Activated CD4-positive, alpha-beta T cell treated with anti-CD3 and anti-CD28 coated beads, Interleukin-2, amount 50 U/mL, for 16 hours (primary cell): ENCODE measurements at regions not wholly inside any gene's neighbourhood (a gene's known extent, or its start where the extent isn't known, plus 50 kb on each side); places are given as distances from the start of the nearest gene placed in this dataset.
"Not testable (repeated sequence)": the region's sequence is repeated elsewhere in the genome, so short reads cannot be mapped to it uniquely, and the experiment has no call there.

Experiments used
- DNase-seq: peaks from one replicate; pipeline ENCODE4 v3.0.0-alpha.2; 2020

DNA sequence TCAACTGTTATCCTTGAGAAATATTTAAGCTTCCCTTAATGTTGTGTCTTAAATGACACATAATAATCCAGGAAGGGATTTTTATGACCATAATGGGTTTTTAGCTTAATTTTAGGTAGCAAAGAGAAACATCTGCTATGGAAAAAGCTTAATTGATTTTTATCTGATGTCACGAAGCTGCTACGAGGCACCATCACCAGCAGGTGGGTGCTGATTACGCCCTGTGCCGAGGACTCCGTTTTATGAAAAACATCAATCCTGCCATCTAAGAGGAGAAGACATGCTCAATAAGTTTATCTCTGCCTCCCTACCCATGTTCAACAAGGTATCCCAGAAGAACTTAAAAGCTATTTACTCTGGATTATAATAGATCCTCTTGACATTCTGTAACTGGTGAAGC lies 280.6 kb upstream of the ZFP42 start:
- DNase-seq: no peak

DNA sequence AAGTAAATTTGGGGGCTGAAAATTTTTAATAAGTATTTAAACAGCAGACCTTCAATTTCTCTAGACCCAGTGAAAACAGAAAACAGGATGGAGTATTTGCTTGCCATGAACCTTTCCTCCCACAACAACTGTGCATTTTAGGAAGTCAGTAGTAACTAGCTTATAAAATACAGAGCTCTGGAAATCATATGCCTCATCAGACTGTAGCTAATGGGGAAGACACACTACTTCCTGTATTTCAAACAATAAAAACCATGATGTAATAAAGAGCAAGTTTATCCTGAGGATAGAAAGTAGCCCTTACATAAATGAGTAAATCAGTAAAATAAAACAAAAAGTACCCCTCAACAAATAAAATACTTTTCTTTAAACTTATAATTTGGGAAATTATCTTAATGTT lies 280.1 kb upstream of the ZFP42 start:
- DNase-seq: no peak

DNA sequence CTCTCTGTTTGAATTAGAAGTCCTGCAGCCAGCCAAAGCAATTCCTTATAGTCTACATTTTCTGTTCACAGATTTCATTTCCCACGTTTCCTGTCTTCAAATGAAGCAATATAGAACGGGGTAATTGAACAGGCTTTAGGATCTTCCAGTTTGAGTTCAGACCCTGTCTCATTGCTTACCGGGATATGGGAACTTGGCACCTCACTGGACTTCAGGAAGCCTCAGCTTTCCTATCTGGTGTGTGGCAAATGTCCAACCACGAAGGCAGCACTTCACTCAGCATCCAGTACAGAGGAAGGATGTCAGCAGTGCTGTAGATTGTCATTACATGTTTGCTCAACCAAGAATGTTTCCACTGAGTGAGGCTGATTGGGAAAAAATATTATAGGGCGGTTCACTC lies 271.1 kb upstream of the ZFP42 start:
- DNase-seq: no peak

DNA sequence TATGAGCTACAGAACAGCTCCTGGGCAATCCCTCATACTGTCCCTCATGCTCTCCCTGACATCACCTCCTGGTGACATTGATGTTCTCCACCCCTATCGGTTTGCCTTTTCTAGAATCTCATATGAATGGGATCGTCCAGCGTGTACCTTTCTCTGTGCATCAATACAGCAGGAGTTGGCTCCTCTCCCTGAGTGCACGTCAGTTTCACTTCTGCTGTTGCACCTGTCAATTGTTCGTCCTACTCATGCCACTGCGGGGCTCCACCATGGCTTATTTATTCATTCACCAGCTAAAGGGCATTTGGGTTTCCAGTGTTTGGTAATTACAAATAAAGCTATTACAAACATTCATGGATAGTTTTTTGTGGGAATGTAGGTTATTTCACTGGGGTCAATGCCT lies 269.1 kb upstream of the ZFP42 start:
- DNase-seq: no peak

DNA sequence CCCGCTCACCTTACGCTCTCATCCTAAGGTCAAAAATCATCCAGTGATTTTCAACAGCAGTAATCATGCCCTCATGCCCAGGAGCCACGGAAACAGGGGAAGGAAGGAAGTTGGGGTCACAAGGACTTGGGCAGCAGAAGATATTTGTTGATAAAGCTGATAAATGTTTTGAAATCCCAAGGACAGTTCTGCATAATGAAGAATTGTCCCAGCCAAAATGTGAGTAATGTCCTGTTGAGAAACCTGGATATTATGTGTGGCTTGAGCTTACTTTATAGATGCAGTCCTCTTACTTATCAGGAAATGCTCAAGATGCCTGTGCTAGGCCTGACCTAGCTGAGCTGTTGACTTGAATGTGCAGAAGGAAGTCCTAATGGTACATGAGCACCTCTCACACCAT lies 263.0 kb upstream of the ZFP42 start:
- no peak for DNase-seq

DNA sequence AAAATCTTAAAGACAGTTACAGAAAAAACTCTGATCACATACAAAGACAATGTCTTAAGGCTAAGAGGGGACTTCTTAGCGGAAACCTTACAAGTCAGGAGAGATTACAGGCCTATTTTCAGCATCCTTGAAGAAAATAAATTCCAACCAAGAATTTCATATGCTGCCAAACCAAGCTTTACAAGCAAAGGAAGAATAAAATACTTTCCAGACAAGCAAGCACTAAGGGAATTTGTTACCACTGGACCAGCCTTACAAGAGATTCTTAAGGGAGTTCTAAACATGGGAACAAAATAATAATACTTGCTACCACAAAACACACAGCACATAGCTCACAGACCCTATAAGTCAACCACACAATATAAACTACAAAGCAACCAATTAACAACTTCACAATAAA lies 255.8 kb upstream of the ZFP42 start:
- no peak for DNase-seq

DNA sequence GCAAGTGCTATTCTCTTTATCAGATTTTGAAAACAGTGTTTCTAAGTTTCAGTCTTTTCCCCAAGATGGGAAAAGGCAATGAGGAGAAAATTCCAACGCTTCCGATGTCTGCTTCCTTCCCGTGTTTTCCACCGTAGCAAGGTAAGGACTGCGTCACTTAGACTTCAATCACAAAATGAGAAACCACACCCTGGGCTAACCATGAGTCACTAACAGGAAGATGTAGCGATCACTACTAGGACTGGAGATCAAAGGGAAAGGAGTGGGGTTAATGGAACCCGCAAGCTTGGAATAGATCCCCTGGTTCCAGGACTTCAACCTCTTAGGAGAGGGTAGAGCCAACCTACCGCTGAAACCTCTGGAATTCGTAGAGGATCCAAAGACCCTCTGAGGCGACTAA lies 250.7 kb upstream of the ZFP42 start:
- DNase-seq: no peak

DNA sequence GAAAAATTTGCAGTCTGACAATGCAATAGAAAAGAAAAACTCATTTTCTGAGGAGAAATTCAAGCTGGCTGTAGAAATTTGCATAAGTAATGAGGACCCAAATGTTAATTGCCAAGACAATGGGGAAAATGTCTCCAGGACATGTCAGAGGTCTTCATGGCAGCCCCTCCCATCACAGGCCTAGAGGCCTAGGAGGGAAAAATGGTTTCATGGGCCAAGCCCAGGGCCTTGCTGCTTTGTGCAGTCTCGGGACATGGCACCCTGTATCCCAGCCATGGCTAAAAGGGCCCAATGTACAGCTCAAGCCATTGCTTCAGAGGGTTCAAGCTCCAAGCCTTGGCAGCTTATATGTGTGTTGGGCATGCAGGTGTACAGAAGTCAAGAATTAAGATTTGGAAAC lies 244.9 kb upstream of the ZFP42 start:
- not testable (repeated sequence) for DNase-seq

DNA sequence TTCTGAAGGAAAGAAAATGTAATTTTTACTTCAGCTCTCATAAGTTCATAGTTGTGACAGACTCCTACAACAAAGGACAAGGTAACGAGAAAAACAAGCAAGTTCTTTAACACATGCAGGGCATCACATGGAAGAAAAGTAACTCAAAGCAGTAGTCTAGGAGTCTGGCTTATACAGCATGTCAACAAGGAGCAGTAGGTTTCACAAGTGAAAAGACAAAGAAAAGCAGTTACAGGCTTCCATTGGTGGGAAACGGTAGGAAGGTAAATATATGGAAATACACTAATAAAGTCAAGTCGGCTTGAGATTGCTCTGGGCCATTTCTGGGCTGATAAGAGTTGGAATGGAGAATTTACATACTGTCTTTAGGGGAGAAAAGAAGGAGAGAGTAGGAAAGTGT lies 228.4 kb upstream of the ZFP42 start:
- no peak for DNase-seq

DNA sequence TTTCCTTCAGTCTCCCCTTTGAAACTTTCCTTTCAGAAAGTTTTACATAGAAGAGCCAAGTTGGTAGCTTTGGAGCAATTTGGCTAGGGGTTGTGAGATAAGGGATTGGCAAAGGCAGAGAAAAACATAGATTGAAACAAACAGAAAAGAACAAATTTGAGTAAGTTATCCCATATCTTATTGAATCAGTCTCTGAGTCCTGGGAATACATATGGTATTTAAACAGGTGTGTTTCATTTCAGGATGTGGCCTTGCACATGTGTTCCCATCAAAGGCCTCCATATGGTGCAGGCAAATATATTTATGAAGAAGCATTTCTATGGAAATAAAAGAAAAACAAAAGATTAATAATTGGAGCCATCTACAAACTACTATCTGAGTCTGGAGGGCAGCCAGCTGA lies 227.9 kb upstream of the ZFP42 start:
- DNase-seq: no peak

DNA sequence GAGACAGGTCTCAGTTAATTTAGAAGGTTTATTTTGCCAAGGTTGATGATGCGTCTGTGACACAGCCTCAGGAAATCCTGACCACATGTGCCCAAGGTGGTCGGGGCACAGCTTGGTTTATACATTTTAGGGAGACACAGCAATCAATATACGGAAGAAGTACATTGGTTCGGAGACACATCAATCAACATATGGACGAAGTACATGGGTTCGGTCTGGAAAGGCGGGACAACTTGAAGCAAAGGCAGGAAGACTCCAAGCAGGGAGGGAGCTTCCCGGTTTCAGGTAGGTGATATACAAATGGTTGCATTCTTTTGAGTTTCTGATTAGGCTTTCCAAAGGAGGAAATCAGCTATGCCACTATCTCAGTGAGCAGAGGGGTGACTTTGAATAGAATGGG lies 225.2 kb upstream of the ZFP42 start:
- no peak for DNase-seq

DNA sequence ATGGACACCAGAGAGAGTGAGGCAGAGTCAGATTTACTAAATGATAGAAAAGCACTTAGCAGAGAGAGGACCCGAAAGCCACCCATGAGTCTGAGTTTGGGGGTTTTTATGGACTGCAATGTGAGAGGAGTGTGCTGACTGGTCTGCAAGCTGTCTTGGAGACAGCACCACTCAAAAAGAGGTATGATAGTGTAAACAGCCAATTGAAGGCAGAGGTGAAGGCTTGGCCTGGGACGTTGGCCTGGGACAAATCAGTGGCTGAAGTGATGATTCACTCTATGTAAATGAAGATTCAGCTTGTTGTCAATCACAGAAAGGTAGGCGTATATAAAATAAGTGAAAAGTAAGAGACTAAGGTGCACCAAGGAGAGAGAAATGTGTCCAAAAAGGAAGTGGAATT lies 217.6 kb upstream of the ZFP42 start:
- no peak for DNase-seq

DNA sequence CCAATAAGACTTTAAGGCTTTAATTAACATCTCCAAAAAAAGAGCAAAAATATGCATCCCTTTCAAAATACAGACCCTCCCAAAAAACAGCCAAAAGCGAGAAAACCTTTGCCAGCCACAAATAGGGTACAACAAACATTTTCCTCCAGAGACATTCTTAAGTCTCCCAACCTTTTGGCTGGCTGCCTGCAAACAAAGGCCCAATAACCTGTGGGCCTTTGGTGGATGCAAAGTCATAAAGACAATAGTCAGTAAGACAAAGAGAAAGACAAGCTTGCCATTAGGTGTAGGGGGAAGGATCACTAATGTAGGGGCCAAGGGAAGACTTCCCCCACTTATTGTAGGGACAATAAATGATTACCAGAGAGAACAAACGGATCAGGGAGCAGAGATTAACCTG lies 215.5 kb upstream of the ZFP42 start:
- DNase-seq: no peak

DNA sequence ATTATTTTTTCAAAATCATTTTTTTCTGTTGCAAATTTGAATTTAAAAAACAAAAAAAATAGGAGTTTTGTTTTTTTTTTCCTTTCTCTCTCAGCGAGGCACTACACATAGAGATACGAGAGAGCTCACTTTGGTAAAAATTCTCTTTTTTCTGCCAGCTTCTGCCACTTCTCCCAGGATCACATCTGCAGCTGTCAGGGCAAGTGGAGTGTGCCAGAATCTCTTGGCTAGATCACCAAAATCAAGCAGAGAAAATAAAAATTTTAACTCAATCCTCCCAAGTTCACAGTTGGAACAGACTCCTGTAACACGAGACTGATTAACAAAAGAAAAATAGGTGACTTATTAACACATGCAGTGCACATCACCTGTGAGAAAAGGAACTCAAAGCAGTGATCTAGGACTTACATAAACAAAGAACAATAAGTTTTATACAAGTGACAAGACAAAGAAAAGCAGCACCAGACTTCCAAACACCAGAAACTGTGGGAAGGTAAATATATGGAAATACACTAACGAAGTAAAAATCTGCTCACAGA lies 213.2 kb upstream of the ZFP42 start:
- DNase-seq: no peak

DNA sequence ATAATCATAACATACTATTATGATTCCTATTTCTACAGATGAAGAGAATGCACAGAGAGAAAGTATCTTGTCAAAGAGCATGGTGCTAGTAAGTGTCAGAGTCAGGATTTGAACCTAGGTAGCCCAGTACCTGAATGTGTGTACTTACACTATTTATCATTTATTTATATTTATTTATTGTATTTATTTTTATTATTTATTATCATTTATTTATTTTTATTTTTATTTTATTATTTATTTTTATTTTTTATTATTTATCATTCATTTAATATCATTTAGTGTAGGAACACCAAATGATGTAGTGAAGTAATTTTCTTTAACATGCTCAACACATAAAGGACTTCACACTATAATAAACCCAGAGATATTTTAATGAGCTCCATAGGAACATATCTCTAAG lies 209.4 kb upstream of the ZFP42 start:
- no peak for DNase-seq

DNA sequence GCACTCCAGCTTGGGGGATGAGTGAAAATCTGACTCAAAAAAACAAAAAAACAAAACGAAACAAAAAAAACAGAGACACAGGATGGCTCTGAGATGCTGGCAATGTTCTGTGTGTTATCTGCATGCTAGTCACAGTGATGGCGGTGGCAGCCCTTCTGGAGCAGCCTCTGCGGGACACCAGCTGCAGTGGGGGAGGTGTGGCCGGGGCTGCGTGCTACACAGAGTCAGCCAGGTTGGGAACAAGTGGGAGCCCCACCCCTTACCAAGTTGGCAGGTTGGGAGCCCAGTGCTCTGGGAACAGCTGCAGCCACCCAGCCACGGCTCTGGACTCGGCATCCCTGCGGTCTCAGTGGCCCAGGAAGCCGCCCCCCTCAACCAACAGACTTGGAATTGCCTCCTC lies 206.5 kb upstream of the ZFP42 start:
- no peak for DNase-seq

DNA sequence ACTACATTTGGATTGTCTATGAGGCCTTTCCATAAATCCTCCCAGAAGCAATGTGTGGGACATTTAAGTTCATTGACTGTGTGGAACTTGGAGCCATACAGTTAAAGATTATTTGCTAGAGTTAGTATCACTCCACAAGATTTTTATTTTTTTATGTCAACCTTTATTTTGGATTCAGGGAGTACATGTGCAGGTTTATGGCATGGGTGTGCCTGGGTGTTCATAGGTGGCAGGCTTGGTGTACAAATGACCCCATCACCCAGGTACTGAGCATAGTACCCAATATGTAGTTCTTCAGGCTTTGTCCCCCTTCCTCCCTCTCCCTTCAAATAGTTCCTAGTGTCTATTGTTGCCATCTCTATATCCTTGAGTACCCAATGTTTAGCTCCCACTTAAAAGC lies 199.8 kb upstream of the ZFP42 start:
- DNase-seq: no peak

DNA sequence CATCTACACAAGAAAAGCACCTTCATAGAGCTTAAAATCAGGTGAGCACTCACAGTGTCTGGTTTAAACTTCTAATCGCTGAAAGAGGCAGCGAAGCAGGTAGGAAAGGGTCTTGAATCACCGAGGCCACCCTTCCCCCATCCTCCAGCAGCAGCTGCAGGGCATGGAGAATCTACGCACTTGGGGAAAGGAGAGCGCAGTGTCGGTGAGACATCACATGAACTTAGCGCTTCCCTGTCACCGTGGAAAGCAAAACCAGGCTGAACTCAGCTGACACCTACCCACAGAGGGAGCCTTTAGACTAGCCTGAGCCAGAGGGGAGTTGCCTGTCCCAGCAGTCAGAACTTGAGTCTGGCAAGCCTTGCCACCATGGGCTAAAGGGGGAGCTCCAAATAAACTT lies 197.2 kb upstream of the ZFP42 start:
- no peak for DNase-seq

DNA sequence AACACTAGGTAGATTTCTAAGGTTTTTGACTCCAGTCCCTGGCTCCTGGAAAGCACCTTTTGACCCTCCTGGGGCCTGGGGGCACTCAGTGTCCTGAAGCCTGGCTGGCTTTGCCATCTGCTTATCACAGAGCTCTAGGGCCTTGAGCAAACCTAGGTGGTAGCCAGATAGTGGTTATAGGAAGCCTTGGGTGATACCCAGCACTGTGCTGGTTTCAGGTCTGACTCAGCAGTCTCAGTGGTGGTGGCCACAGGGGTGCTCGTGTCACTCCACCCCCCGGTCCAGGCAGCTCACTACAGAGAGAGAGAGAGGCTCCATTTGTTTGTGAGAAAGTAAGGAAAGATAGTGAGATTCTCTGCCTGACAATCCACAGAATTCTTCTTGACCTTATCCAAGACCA lies 195.8 kb upstream of the ZFP42 start:
- no peak for DNase-seq

DNA sequence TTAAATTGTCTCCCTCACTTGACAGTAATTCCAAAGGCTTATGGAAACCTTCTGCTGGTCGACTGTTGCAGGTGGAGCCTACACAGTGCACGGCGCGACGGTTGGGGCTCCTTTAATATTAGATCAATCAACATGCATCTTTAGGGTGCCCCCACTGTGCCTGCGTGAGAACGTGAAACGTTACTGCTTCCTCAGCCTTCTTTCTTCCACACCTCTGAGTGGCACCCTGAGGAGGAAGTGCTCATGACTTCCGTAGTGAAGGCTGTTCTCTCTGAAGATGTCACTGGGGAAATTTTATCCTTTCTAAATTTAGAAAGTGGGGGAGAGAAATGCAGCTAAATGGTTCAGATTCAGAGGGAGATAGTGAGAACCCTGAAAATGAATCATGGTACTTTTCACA lies 184.0 kb upstream of the ZFP42 start:
- no peak for DNase-seq

DNA sequence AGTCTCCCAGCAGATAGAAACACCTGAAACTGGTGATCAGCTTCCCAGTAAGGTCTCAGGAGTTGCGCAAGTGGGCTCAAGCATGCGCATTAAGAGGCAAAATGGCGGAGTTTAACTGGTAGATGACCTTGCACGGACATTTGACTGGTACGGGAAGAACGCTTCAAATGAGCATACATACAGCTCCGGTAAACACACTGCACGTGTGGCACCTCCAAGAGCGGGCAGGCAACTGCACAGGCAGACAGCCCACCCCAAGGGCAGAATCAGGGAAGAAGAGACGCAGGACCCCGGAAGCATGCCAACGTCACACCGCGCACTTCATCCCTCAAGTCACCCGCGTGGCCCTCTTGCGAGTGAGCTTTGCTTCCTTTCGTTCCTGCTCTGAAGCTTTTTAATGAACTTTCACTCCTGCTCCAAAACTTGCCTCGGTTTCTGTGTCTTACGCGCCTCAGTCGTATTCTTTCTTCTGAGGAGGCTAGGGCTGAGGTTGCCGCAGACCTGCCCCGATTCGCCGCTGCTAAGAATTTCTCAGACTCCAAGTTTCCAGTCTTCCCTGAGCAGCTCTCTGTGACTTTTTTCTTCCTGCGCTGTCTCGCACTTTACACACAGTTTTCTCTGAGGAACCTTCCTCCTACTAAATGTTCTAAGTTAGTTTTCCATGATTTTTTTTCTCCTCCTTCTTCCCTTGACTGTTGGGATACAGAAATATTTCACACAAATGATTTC lies 180.7 kb upstream of the ZFP42 start:
- DNase-seq: no peak

DNA sequence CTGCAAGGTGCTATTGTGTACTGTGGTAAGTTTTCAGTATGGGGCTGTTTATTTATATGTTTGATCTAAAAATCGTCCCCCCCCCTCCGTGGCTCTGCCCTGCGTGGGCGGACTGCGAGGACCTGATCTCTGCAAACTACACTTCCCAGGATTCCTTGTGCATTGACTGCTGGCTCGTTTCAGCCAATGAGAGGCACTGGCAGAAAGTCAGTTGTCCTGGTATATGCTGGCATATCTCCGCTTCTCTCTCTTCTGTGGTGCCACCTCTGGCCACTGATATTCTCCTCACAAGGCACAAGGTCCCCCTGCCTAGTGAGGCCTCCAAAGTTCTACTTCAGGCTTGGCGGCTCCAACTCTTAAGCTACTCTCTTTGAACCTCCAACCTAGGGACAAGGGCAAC lies 168.8 kb upstream of the ZFP42 start:
- DNase-seq: no peak

DNA sequence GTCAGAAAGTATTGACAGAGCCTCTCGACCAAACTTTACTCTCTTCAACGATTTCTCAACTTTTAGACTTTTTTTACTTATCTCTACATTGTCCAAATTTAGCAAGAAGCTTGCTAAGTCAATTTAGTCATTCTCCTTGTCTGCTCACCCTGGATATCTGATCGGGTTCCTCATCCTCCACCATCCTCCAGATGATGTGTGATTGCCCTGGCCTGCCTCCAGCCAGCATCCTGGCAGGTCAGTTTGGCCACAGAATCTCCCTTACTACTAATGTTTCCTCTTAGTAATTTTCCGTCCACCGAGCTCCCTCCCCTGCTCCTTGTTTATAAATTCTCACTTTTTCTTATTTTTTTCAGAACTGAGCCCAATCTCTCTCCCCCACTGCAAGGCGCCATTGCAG lies 167.9 kb upstream of the ZFP42 start:
- no peak for DNase-seq

DNA sequence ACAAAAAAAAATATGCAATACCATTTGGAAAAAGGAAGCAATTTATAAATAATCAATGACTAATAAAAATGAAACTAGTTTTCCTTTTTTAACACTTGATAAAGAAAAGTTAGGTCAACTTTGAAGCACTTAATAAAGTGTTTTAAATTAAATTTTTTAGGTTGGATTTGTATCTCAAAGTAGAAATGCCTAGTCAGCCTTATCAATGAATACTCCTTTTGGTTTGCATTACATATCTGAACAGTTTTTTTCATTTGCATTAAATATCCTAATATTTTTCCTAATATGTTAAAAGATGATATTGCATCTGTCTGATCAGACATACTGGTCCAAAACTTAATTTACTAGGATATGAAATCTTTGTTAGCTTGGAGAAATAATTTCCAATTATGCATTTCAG lies 155.8 kb upstream of the ZFP42 start:
- DNase-seq: no peak

DNA sequence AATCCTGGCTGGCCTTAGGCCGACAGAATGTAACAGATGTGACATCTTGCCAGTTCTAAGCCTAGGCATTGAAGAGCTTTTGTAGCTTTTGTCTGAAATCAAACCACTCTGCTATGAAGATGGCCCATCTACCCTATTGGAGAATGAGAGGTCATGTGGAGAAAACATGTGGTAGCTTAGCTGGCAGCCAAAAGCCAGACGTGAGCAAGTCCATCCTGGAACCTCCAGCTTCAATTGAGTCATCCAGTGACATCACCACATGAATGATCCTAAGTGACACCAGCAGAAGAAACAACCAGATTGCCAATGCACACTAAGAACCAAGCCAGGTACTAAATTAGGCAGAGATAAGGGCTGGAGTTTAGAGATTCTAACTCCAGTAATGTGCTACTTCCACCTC lies 154.8 kb upstream of the ZFP42 start:
- no peak for DNase-seq
